K562 (cell line): ENCODE measurements at regions not wholly inside any gene's neighbourhood (a gene's known extent, or its start where the extent isn't known, plus 50 kb on each side); places are given as distances from the start of the nearest gene placed in this dataset.

Experiments used
- BRCA1 ChIP-seq, 2 experiments: fragments of 450-650 bp in 1 of 2; sonication (generic) in 1 of 2; formaldehyde crosslinking in 1 of 2; IDR thresholded peaks; 2 replicates each; pipeline versions ENCODE4 v1.5.0 to v1.6.1; 2017 to 2020; ENCODE audit warnings: mild to moderate bottlenecking in 1 of 2, missing genetic modification reagents in 1 of 2
- DPF2 ChIP-seq: fragments of 450-650 bp; IDR thresholded peaks from 2 replicates; pipeline ENCODE4 v1.6.1; 2016
- KLF16 ChIP-seq: IDR thresholded peaks from 2 replicates; pipeline ENCODE4 v1.6.1; 2016; ENCODE audit warnings: antibody characterized with exemption
- RFX1 ChIP-seq: fragments of 450-650 bp; IDR thresholded peaks from 2 replicates; pipeline ENCODE4 v1.6.1; 2016; ENCODE audit warnings: mild to moderate bottlenecking, moderate library complexity
- SPI1 ChIP-seq: IDR thresholded peaks from 2 replicates; pipeline ENCODE4 v1.6.1; 2011; ENCODE audit warnings: low read depth, low read length, control low read depth, borderline replicate concordance
- ZNF449 ChIP-seq: fragments of 250-450 bp; sonication (Bioruptor Pico); IDR thresholded peaks from 2 replicates; pipeline ENCODE4 v1.8.0; 2022; ENCODE audit warnings: moderate library complexity, mild to moderate bottlenecking, inconsistent platforms
- ZNF609 ChIP-seq: sonication (generic); formaldehyde crosslinking; IDR thresholded peaks from 2 replicates; pipeline ENCODE4 v1.8.1; 2023; ENCODE audit warnings: missing genetic modification reagents, mild to moderate bottlenecking, borderline replicate concordance

GRCh38 chr21:25296252-25296651, 311.0 kb downstream of the MRPL39 start:
- no peak for TF ChIP-seq SPI1
- TF ChIP-seq KLF16: no peak
- TF ChIP-seq ZNF449 (CRISPR knock-in tag): no peak
- no peak for TF ChIP-seq BRCA1 (IDR thresholded peaks at IDR 0.05)
- TF ChIP-seq BRCA1 (CRISPR knock-in tag; IDR thresholded peaks at IDR 0.05): no peak
- no peak for TF ChIP-seq ZNF609 (CRISPR knock-in tag)
- TF ChIP-seq DPF2: no peak
- no peak for TF ChIP-seq RFX1
